ENCODE measurements at regions not wholly inside any gene's neighbourhood (a gene's known extent, or its start where the extent isn't known, plus 50 kb on each side); places are given as distances from the start of the nearest gene placed in this dataset.

GRCh38 chr9:90722071-90722470, 79.4 kb upstream of the DIRAS2 start:
- H3K36me3 Mint-ChIP-seq = no peaks in the 10 kb centered on the region
- H3K27me3 ChIP-seq = no peaks in the 10 kb centered on the region

GRCh38 chr9:90720621-90721265, 78.1 kb upstream of the DIRAS2 start:
- Histone ChIP-seq H3F3A (ENCODE audit: low read depth) (no peaks in the 10 kb centered on the region), H3K4me2 (no peak overlapping the region), H3K27me3 (no peaks in the 10 kb centered on the region), H3K27ac (no peak overlapping the region), H4K20me1 (ENCODE audit: low read depth) (no peaks in the 10 kb centered on the region), H3K9me3 (ENCODE audit: low read depth) (no peaks in the 10 kb centered on the region), H3K9ac (no peak overlapping the region), H3K4me1 (no peaks in the 10 kb centered on the region), H3K79me2 (ENCODE audit: low read depth) (no peaks in the 10 kb centered on the region), H3K4me3 (no peak overlapping the region), H2AFZ (replicated peaks) (no peak overlapping the region), H3K36me3 (no peaks in the 10 kb centered on the region)
- Mint-ChIP-seq H3K9me3 (peaks cover under 1% of the 10 kb centered on the region), H3K36me3 (no peaks in the 10 kb centered on the region), H3K27ac (no peak overlapping the region), H3K4me1 (peaks cover 6% of the 10 kb centered on the region), H3K4me3 (no peak overlapping the region), H3K27me3 (ENCODE audit: insufficient read depth, low read depth) (peaks cover 6% of the 10 kb centered on the region)
- TF ChIP-seq EZH2phosphoT487 (IDR thresholded peaks at IDR 0.05) (no peak), EZH2 (IDR thresholded peaks at IDR 0.05) (no peak), CTCF (IDR thresholded peaks at IDR 0.05) (no peak)
- DNase-seq (ENCODE audit: low spot score) = no peak

More at GRCh38 chr9:90722071-90722470, 79.4 kb upstream of the DIRAS2 start:
- Histone ChIP-seq H4K20me1 (ENCODE audit: low read depth) (no peaks in the 10 kb centered on the region), H3K9me3 (ENCODE audit: low read depth) (no peaks in the 10 kb centered on the region), H3K27ac (no peak overlapping the region), H3K79me2 (ENCODE audit: low read depth) (no peaks in the 10 kb centered on the region), H3K36me3 (no peaks in the 10 kb centered on the region), H2AFZ (replicated peaks) (no peak overlapping the region), H3K4me1 (no peaks in the 10 kb centered on the region), H3K9ac (no peak overlapping the region), H3K4me2 (no peak overlapping the region), H3F3A (ENCODE audit: low read depth) (no peaks in the 10 kb centered on the region), H3K4me3 (no peak overlapping the region)
- Mint-ChIP-seq H3K27me3 (ENCODE audit: insufficient read depth, low read depth) (peaks cover 5% of the 10 kb centered on the region), H3K4me1 (peaks cover 7% of the 10 kb centered on the region), H3K9me3 (peaks cover 2% of the 10 kb centered on the region), H3K4me3 (no peak overlapping the region), H3K27ac (peak overlapping the region; percentile 72)
- TF ChIP-seq EZH2 (IDR thresholded peaks at IDR 0.05) (no peak), EZH2phosphoT487 (IDR thresholded peaks at IDR 0.05) (no peak), CTCF (IDR thresholded peaks at IDR 0.05) (no peak)
- DNase-seq (ENCODE audit: low spot score) = no peak

- Histone ChIP-seq H3F3A (ENCODE audit: low read depth) (no peaks in the 10 kb centered on the region), H3K27me3 (no peaks in the 10 kb centered on the region), H3K4me1 (no peaks in the 10 kb centered on the region), H3K9me3 (ENCODE audit: low read depth) (no peaks in the 10 kb centered on the region), H2AFZ (replicated peaks) (no peak overlapping the region), H3K4me3 (no peak overlapping the region), H3K27ac (no peak overlapping the region), H3K9ac (no peak overlapping the region), H3K79me2 (ENCODE audit: low read depth) (no peaks in the 10 kb centered on the region), H3K4me2 (no peak overlapping the region), H4K20me1 (ENCODE audit: low read depth) (no peaks in the 10 kb centered on the region), H3K36me3 (no peaks in the 10 kb centered on the region)
- Mint-ChIP-seq H3K27me3 (ENCODE audit: insufficient read depth, low read depth) (peaks cover 6% of the 10 kb centered on the region), H3K36me3 (no peaks in the 10 kb centered on the region), H3K27ac (no peak overlapping the region), H3K4me1 (peaks cover 4% of the 10 kb centered on the region), H3K9me3 (no peaks in the 10 kb centered on the region), H3K4me3 (no peak overlapping the region)
- no peak for DNase-seq (ENCODE audit: low spot score)
- no peak for TF ChIP-seq EZH2phosphoT487 (IDR thresholded peaks at IDR 0.05)
- no peak for TF ChIP-seq EZH2 (IDR thresholded peaks at IDR 0.05)
- TF ChIP-seq CTCF (IDR thresholded peaks at IDR 0.05) = no peak
Measured at GRCh38 chr9:90706230-90706629, 63.6 kb upstream of the DIRAS2 start.

Data from neural progenitor cell (in vitro differentiated cells).